DND-41 (cell line): ENCODE measurements at regions not wholly inside any gene's neighbourhood (a gene's known extent, or its start where the extent isn't known, plus 50 kb on each side); places are given as distances from the start of the nearest gene placed in this dataset.

Experiments used
- ATAC-seq: fragments of 200-7000 bp; cut with Tn5 transposase; 3 replicates; pipeline ENCODE4 v1.9.1; 2021; ENCODE audit warnings: low read depth; ENCODE audit not compliant: insufficient read depth
- DNase-seq: peaks from one replicate; pipeline ENCODE4 v3.0.0-alpha.2; 2020
- H2AFZ ChIP-seq: 2 replicates; pipeline ENCODE4 v1.6.0; 2012; ENCODE audit warnings: low read depth, low read length
- H3K27ac ChIP-seq: 2 replicates; pipeline ENCODE4 v1.5.1; 2012; ENCODE audit warnings: low read length, inconsistent platforms
- H3K27me3 ChIP-seq: fragments of 200-600 bp; sonication (generic); 2 replicates; pipeline ENCODE4 v1.6.0; 2012; ENCODE audit warnings: low read length, mild to moderate bottlenecking, inconsistent platforms; ENCODE audit not compliant: insufficient read depth, poor library complexity
- H3K36me3 ChIP-seq: 2 replicates; pipeline ENCODE4 v1.5.1; 2012; ENCODE audit warnings: low read length, inconsistent platforms; ENCODE audit not compliant: insufficient read depth
- H3K4me1 ChIP-seq: 2 replicates; pipeline ENCODE4 v1.5.1; 2012; ENCODE audit warnings: mild to moderate bottlenecking, low read length; ENCODE audit not compliant: insufficient read depth
- H3K4me2 ChIP-seq: 2 replicates; pipeline ENCODE4 v1.6.0; 2012; ENCODE audit warnings: mild to moderate bottlenecking, moderate library complexity, low read length, inconsistent platforms; ENCODE audit not compliant: insufficient read depth
- H3K4me3 ChIP-seq, 2 experiments: fragments of 200-600 bp in 1 of 2; shearing (Covaris generic) in 1 of 2; 2 replicates each; pipeline ENCODE4 v1.5.1; 2012 to 2016; ENCODE audit warnings: inconsistent platforms in 2 of 2, low read length in 2 of 2, mild to moderate bottlenecking in 2 of 2, low read depth in 1 of 2, moderate library complexity in 1 of 2
- H3K79me2 ChIP-seq: 2 replicates; pipeline ENCODE4 v1.6.0; 2012; ENCODE audit warnings: low read length, inconsistent platforms; ENCODE audit not compliant: insufficient read depth
- H3K9ac ChIP-seq: 2 replicates; pipeline ENCODE4 v1.6.0; 2012; ENCODE audit warnings: low read depth, mild to moderate bottlenecking, inconsistent platforms, low read length, moderate library complexity
- H3K9me3 ChIP-seq: 2 replicates; pipeline ENCODE4 v1.5.1; 2012; ENCODE audit warnings: low read length, moderate library complexity, mild to moderate bottlenecking, inconsistent platforms; ENCODE audit not compliant: insufficient read depth, severe bottlenecking
- H4K20me1 ChIP-seq: 2 replicates; pipeline ENCODE4 v1.6.0; 2012; ENCODE audit warnings: low read length; ENCODE audit not compliant: insufficient read depth
- CTCF ChIP-seq: IDR thresholded peaks from 2 replicates; pipeline ENCODE4 v1.5.1; 2012; ENCODE audit warnings: borderline replicate concordance, low read length, moderate library complexity, mild to moderate bottlenecking; ENCODE audit not compliant: poor library complexity, severe bottlenecking; ENCODE audit errors: extremely low read depth
- EZH2 ChIP-seq: IDR thresholded peaks from 3 replicates; pipeline ENCODE4 v1.6.1; 2012; ENCODE audit warnings: borderline replicate concordance, low read depth, mild to moderate bottlenecking, moderate library complexity, low read length, inconsistent platforms; ENCODE audit not compliant: severe bottlenecking

GRCh38 chr2:56123538-56123937 lies 60.3 kb upstream of the CCDC85A start:
- no peak overlapping the region for H3K27ac ChIP-seq
- H3K4me1 ChIP-seq: no peaks in the 10 kb centered on the region
- no peaks in the 10 kb centered on the region for H3K79me2 ChIP-seq
- TF ChIP-seq CTCF (no peak), EZH2 (no peak)
- DNase-seq (no peak), ATAC-seq (no peak)
- no peak overlapping the region for H3K4me3 ChIP-seq
- H2AFZ ChIP-seq: no peak overlapping the region
- H3K9ac ChIP-seq: no peak overlapping the region
- no peaks in the 10 kb centered on the region for H3K36me3 ChIP-seq
- no peak overlapping the region for H3K4me2 ChIP-seq
- H4K20me1 ChIP-seq: no peaks in the 10 kb centered on the region
- H3K9me3 ChIP-seq: no peaks in the 10 kb centered on the region
- peaks cover 10% of the 10 kb centered on the region for H3K27me3 ChIP-seq

- Histone ChIP-seq H3K9me3 (no peaks in the 10 kb centered on the region), H3K79me2 (no peaks in the 10 kb centered on the region), H3K27ac (no peak overlapping the region), H3K4me3 (no peak overlapping the region), H3K36me3 (no peaks in the 10 kb centered on the region), H2AFZ (no peak overlapping the region), H4K20me1 (no peaks in the 10 kb centered on the region), H3K4me1 (no peaks in the 10 kb centered on the region), H3K4me2 (no peak overlapping the region), H3K9ac (no peak overlapping the region), H3K27me3 (peaks cover 2% of the 10 kb centered on the region)
- TF ChIP-seq CTCF: no peak
- no peak for TF ChIP-seq EZH2
- DNase-seq (no peak), ATAC-seq (no peak)
Measured at GRCh38 chr2:56127010-56127409, 56.8 kb upstream of the CCDC85A start.

- no peaks in the 10 kb centered on the region for H3K36me3 ChIP-seq
- H4K20me1 ChIP-seq: no peaks in the 10 kb centered on the region
- H3K27me3 ChIP-seq: peaks cover 2% of the 10 kb centered on the region
- no peaks in the 10 kb centered on the region for H3K79me2 ChIP-seq
- no peak overlapping the region for H3K27ac ChIP-seq
- no peak overlapping the region for H2AFZ ChIP-seq
- no peak overlapping the region for H3K4me2 ChIP-seq
- H3K4me1 ChIP-seq: no peaks in the 10 kb centered on the region
- no peaks in the 10 kb centered on the region for H3K9me3 ChIP-seq
- TF ChIP-seq EZH2 (no peak), CTCF (no peak)
- ATAC-seq (no peak), DNase-seq (no peak)
- no peak overlapping the region for H3K4me3 ChIP-seq
- no peak overlapping the region for H3K9ac ChIP-seq
Measured at GRCh38 chr2:56127463-56128152, 56.2 kb upstream of the CCDC85A start.

- H2AFZ ChIP-seq: no peak overlapping the region
- no peaks in the 10 kb centered on the region for H3K79me2 ChIP-seq
- no peaks in the 10 kb centered on the region for H3K27me3 ChIP-seq
- H3K4me2 ChIP-seq: no peak overlapping the region
- TF ChIP-seq EZH2 (no peak), CTCF (no peak)
- H3K4me1 ChIP-seq: no peaks in the 10 kb centered on the region
- H3K9ac ChIP-seq: no peak overlapping the region
- no peak overlapping the region for H3K27ac ChIP-seq
- H3K36me3 ChIP-seq: no peaks in the 10 kb centered on the region
- no peaks in the 10 kb centered on the region for H4K20me1 ChIP-seq
- no peak for DNase-seq
- ATAC-seq: no peak
- H3K9me3 ChIP-seq: no peaks in the 10 kb centered on the region
- H3K4me3 ChIP-seq: no peak overlapping the region
Measured at GRCh38 chr2:56128235-56128634, 55.6 kb upstream of the CCDC85A start.
